H9 (cell line): ENCODE measurements at regions not wholly inside any gene's neighbourhood (a gene's known extent, or its start where the extent isn't known, plus 50 kb on each side); places are given as distances from the start of the nearest gene placed in this dataset.
A peak's percentile ranks its signal among the peaks of the same experiment; 100 is the strongest.

ENCODE experiments used
- DNase-seq: peaks from one replicate; pipeline ENCODE4 v3.0.0-alpha.2; 2017
- H2AFZ ChIP-seq: one replicate; pipeline ENCODE4 v1.6.1; 2013; ENCODE audit warnings: mild to moderate bottlenecking, low read length, control low read depth, moderate library complexity
- H2AK5ac ChIP-seq: 2 replicates; pipeline ENCODE4 v1.6.1; 2013; ENCODE audit warnings: low read length, control low read depth, mixed read lengths; ENCODE audit not compliant: insufficient read length
- H2BK120ac ChIP-seq: one replicate; pipeline ENCODE4 v1.6.1; 2013; ENCODE audit warnings: low read depth, mild to moderate bottlenecking, low read length, control low read depth, inconsistent platforms; ENCODE audit not compliant: poor library complexity, severe bottlenecking
- H2BK12ac ChIP-seq: 2 replicates; pipeline ENCODE4 v1.6.1; 2013; ENCODE audit warnings: low read length, control low read depth, mixed read lengths, low read depth; ENCODE audit not compliant: insufficient read length
- H2BK15ac ChIP-seq: 2 replicates; pipeline ENCODE4 v1.6.1; 2013; ENCODE audit warnings: low read depth, low read length, control low read depth
- H2BK20ac ChIP-seq: one replicate; pipeline ENCODE4 v1.6.1; 2013; ENCODE audit warnings: low read depth, mild to moderate bottlenecking, low read length, control low read depth, inconsistent platforms; ENCODE audit not compliant: poor library complexity, severe bottlenecking
- H2BK5ac ChIP-seq: 2 replicates; pipeline ENCODE4 v1.6.1; 2013; ENCODE audit warnings: low read length, control low read depth, mixed read lengths; ENCODE audit not compliant: insufficient read length
- H3K14ac ChIP-seq: 2 replicates; pipeline ENCODE4 v1.6.1; 2013; ENCODE audit warnings: low read length, control low read depth; ENCODE audit not compliant: insufficient read depth
- H3K18ac ChIP-seq: 2 replicates; pipeline ENCODE4 v1.6.1; 2013; ENCODE audit warnings: low read depth, mild to moderate bottlenecking, mixed read lengths, low read length, control low read depth; ENCODE audit not compliant: insufficient read length
- H3K23ac ChIP-seq: 2 replicates; pipeline ENCODE4 v1.6.1; 2013; ENCODE audit warnings: low read length, control low read depth, mixed read lengths, low read depth; ENCODE audit not compliant: insufficient read length
- H3K23me2 ChIP-seq: 2 replicates; pipeline ENCODE4 v1.6.1; 2013; ENCODE audit warnings: low read depth, mild to moderate bottlenecking, mixed read lengths, low read length, control low read depth; ENCODE audit not compliant: insufficient read length, poor library complexity, severe bottlenecking
- H3K27ac ChIP-seq: 2 replicates; pipeline ENCODE4 v1.5.1; 2013; ENCODE audit warnings: low read length, control low read depth, mixed read lengths, low read depth; ENCODE audit not compliant: insufficient read length
- H3K27me3 ChIP-seq: 2 replicates; pipeline ENCODE4 v1.6.1; 2013; ENCODE audit warnings: low read length, control low read depth, inconsistent platforms; ENCODE audit not compliant: insufficient read depth
- H3K4ac ChIP-seq: 2 replicates; pipeline ENCODE4 v1.6.1; 2013; ENCODE audit warnings: low read depth, mild to moderate bottlenecking, control low read depth, inconsistent platforms, low read length, moderate library complexity
- H3K4me1 ChIP-seq: 2 replicates; pipeline ENCODE4 v1.6.1; 2013; ENCODE audit warnings: low read length, control low read depth, inconsistent platforms; ENCODE audit not compliant: insufficient read depth
- H3K4me2 ChIP-seq: 2 replicates; pipeline ENCODE4 v1.6.1; 2013; ENCODE audit warnings: low read length, control low read depth, mixed read lengths; ENCODE audit not compliant: insufficient read length, insufficient read depth
- H3K56ac ChIP-seq: 2 replicates; pipeline ENCODE4 v1.6.1; 2013; ENCODE audit warnings: low read depth, mild to moderate bottlenecking, mixed read lengths, low read length, control low read depth; ENCODE audit not compliant: insufficient read length
- H3K79me1 ChIP-seq: 2 replicates; pipeline ENCODE4 v1.6.1; 2013; ENCODE audit warnings: low read depth, mild to moderate bottlenecking, moderate library complexity, low read length, control low read depth, inconsistent platforms; ENCODE audit not compliant: insufficient read depth, poor library complexity, severe bottlenecking
- H3K79me2 ChIP-seq: 2 replicates; pipeline ENCODE4 v1.6.1; 2013; ENCODE audit warnings: low read length, control low read depth, inconsistent platforms; ENCODE audit not compliant: insufficient read depth
- H3K9ac ChIP-seq: 2 replicates; pipeline ENCODE4 v1.6.1; 2013; ENCODE audit warnings: low read length, control low read depth, mixed read lengths; ENCODE audit not compliant: insufficient read length; ENCODE audit errors: extremely low read depth
- H3K9me3 ChIP-seq: one replicate; pipeline ENCODE4 v1.6.1; 2013; ENCODE audit warnings: low read depth, low read length, inconsistent platforms; ENCODE audit not compliant: control insufficient read depth
- H3T11ph ChIP-seq: one replicate; pipeline ENCODE4 v1.6.1; 2013; ENCODE audit warnings: mild to moderate bottlenecking, low read length, control low read depth, inconsistent platforms
- H4K20me1 ChIP-seq: one replicate; pipeline ENCODE4 v1.6.1; 2013; ENCODE audit not compliant: control insufficient read depth, insufficient read length, insufficient read depth
- H4K5ac ChIP-seq: 2 replicates; pipeline ENCODE4 v1.6.1; 2013; ENCODE audit warnings: low read depth, mild to moderate bottlenecking, mixed read lengths, low read length, control low read depth; ENCODE audit not compliant: insufficient read length
- H4K8ac ChIP-seq: replicated peaks from 2 replicates; pipeline ENCODE4 v1.6.1; 2013; ENCODE audit warnings: low read length, control low read depth, mixed read lengths, low read depth; ENCODE audit not compliant: insufficient read length
- H4K91ac ChIP-seq: 2 replicates; pipeline ENCODE4 v1.6.1; 2013; ENCODE audit warnings: low read depth, mild to moderate bottlenecking, moderate library complexity, mixed read lengths, low read length, control low read depth; ENCODE audit not compliant: insufficient read length
- H3K27ac Mint-ChIP-seq, 3 experiments: 2 replicates in 2 of 3; 3 replicates in 1 of 3; pipeline ENCODE4 v1.8.0; 2020 to 2021; ENCODE audit warnings: mixed read lengths in 3 of 3, mild to moderate bottlenecking in 1 of 3, moderate library complexity in 1 of 3
- H3K27me3 Mint-ChIP-seq: 2 replicates; pipeline ENCODE4 v1.8.0; 2021; ENCODE audit warnings: low read depth, mild to moderate bottlenecking, moderate library complexity, mixed read lengths
- H3K36me3 Mint-ChIP-seq, 3 experiments: 2 replicates in 2 of 3; 3 replicates in 1 of 3; pipeline ENCODE4 v1.8.0; 2020 to 2021; ENCODE audit warnings: low read depth in 3 of 3, mixed read lengths in 3 of 3; ENCODE audit not compliant: insufficient read depth in 1 of 3
- H3K4me1 Mint-ChIP-seq, 2 experiments: 2 replicates each; pipeline ENCODE4 v1.8.0; 2020; ENCODE audit warnings: mixed read lengths in 2 of 2
- H3K4me3 Mint-ChIP-seq, 2 experiments: 2 replicates in 1 of 2; 3 replicates in 1 of 2; pipeline ENCODE4 v1.8.0; 2020 to 2021; ENCODE audit warnings: mild to moderate bottlenecking in 2 of 2, mixed read lengths in 2 of 2, moderate library complexity in 1 of 2
- H3K9me3 Mint-ChIP-seq, 2 experiments: 2 replicates in 1 of 2; 3 replicates in 1 of 2; pipeline ENCODE4 v1.8.0; 2020; ENCODE audit warnings: mild to moderate bottlenecking in 2 of 2, mixed read lengths in 2 of 2, moderate library complexity in 1 of 2
- WGBS: extraction: QIAGEN DNeasy Blood & Tissue Kit; methylation state at CpG from one replicate; pipeline ENCODE4 v1.1.7; 2013; ENCODE audit warnings: missing lambda C conversion rate, low lambda C conversion rate, mixed read lengths; ENCODE audit not compliant: insufficient read length; ENCODE audit errors: extremely low coverage; 5-methylcytosine and 5-hydroxymethylcytosine counted together
- TF ChIP-seq, protein P1 (sequence below): fragments of 200-600 bp; sonication (generic); conservative IDR thresholded peaks from 3 replicates; pipeline ENCODE4 v1.8.0; 2021; ENCODE audit warnings: antibody characterized with exemption, mild to moderate bottlenecking

DNA sequence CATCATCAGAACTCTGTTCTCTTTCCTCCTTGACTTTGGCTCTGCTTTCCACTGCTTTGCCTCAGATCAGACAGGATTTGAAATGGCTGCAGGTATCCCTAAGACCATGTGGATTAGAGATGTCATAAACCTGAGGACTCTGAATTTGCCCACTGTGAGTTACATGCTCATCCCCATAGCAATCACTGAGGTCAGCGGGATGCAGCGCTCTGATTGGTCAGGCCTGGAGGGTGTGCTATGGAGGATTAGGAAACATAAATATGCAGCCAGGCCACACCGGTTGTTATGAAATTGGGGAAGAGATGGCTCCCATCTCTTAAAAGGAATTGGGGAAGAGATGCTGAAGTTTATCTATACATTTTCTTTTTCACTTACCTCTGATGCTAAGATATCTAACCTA lies 73.7 kb upstream of the DNAJC10 start:
- Histone ChIP-seq H4K91ac (no peak overlapping the region), H3K27ac (no peak overlapping the region), H3T11ph (no peak overlapping the region)

More for the DNA sequence above, 73.7 kb upstream of the DNAJC10 start:
- Mint-ChIP-seq H3K9me3 (no peaks in the 10 kb centered on the region), H3K4me1 (peaks cover 14 to 21% of the 10 kb centered on the region in 2 experiments), H3K27ac (no peak overlapping the region; a peak in 1 of 7 replicates), H3K36me3 (no peaks in the 10 kb centered on the region; a peak in 1 of 7 replicates), H3K27me3 (no peaks in the 10 kb centered on the region), H3K4me3 (no peak overlapping the region; a peak in 1 of 5 replicates)
- Histone ChIP-seq H2BK120ac (no peak overlapping the region), H3K4me1 (0 out of 2 replicates have a peak, but pooled peaks cover 2% of the 10 kb centered on the region), H3K27me3 (no peaks in the 10 kb centered on the region), H4K20me1 (no peaks in the 10 kb centered on the region), H2BK5ac (no peak overlapping the region), H3K79me1 (no peaks in the 10 kb centered on the region), H3K9ac (no peak overlapping the region), H2AFZ (peak overlapping the region; percentile 33), H3K4ac (no peak overlapping the region), H3K56ac (no peak overlapping the region), H3K23ac (no peak overlapping the region), H3K18ac (no peak overlapping the region), H2BK20ac (no peak overlapping the region), H3K9me3 (no peaks in the 10 kb centered on the region), H4K5ac (no peak overlapping the region), H3K14ac (no peak overlapping the region), H3K79me2 (no peaks in the 10 kb centered on the region), H3K23me2 (no peaks in the 10 kb centered on the region), H3K4me2 (no peak overlapping the region), H4K8ac (no peak overlapping the region), H2BK15ac (no peak overlapping the region), H2AK5ac (no peak overlapping the region), H2BK12ac (no peak overlapping the region)
- peak; percentile 71 for DNase-seq
- WGBS = no CpG with 5 or more reads among the region's 3 CpGs
- TF ChIP-seq, protein P1, sequence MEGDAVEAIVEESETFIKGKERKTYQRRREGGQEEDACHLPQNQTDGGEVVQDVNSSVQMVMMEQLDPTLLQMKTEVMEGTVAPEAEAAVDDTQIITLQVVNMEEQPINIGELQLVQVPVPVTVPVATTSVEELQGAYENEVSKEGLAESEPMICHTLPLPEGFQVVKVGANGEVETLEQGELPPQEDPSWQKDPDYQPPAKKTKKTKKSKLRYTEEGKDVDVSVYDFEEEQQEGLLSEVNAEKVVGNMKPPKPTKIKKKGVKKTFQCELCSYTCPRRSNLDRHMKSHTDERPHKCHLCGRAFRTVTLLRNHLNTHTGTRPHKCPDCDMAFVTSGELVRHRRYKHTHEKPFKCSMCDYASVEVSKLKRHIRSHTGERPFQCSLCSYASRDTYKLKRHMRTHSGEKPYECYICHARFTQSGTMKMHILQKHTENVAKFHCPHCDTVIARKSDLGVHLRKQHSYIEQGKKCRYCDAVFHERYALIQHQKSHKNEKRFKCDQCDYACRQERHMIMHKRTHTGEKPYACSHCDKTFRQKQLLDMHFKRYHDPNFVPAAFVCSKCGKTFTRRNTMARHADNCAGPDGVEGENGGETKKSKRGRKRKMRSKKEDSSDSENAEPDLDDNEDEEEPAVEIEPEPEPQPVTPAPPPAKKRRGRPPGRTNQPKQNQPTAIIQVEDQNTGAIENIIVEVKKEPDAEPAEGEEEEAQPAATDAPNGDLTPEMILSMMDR = no peak
